GM19023 (cell line): ENCODE measurements at regions not wholly inside any gene's neighbourhood (a gene's known extent, or its start where the extent isn't known, plus 50 kb on each side); places are given as distances from the start of the nearest gene placed in this dataset.

Experiments
- ATAC-seq: cut with Tn5 transposase; IDR thresholded peaks from one replicate; pipeline ENCODE4 v1.9.1; 2021; ENCODE audit warnings: mild to moderate bottlenecking, moderate library complexity; ENCODE audit not compliant: unreplicated experiment

GRCh38 chr5:106172681-106173532 lies 1497.8 kb downstream of the EFNA5 start:
- no peak for ATAC-seq

DNA sequence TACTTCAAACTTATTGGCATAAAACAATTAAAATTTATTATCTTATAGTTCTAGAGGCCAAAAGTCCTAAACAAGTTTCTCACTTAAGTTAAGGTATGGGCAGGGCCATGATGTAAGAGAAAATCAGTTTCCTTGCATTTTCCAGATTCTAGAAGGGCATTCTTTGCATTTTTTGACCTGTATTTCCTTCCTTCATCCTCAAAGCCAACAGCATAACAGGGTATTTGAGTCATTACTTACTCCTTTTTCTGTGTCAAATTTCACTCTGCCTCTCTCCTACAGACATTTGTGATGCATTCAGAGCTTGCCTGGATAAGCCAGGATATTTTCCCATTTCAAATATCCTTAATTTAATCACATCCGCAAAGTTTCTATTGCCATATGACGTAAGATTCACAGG lies 1499.0 kb downstream of the EFNA5 start:
- no peak for ATAC-seq

- ATAC-seq, result no peak
Measured at GRCh38 chr5:106171132-106171531, 1499.6 kb downstream of the EFNA5 start.

- ATAC-seq, result no peak
Measured at GRCh38 chr5:106167766-106168165, 1503.0 kb downstream of the EFNA5 start.

DNA sequence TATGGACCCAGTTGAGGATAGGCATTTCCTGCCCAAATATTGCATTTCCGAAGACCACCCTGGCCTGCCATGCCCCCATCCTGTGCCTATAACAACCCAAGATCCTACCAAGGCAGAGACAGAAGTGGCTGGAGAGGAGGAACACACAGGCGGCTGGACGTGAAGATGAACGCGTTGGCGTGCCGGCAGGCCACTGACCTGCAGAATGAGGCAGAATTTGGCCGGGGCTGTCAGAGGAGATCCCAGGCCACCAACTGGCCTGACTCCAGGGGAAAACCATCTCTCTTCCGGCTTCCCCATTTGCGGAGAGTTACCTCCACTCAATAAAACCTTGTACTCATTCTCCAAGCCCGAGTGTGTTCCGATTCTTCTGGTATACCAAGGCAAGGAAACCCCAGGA lies 1507.5 kb downstream of the EFNA5 start:
- no peak for ATAC-seq

GRCh38 chr5:106159616-106160015 lies 1511.1 kb downstream of the EFNA5 start:
- no peak for ATAC-seq

GRCh38 chr5:106154280-106154716 lies 1516.4 kb downstream of the EFNA5 start:
- no peak for ATAC-seq

DNA sequence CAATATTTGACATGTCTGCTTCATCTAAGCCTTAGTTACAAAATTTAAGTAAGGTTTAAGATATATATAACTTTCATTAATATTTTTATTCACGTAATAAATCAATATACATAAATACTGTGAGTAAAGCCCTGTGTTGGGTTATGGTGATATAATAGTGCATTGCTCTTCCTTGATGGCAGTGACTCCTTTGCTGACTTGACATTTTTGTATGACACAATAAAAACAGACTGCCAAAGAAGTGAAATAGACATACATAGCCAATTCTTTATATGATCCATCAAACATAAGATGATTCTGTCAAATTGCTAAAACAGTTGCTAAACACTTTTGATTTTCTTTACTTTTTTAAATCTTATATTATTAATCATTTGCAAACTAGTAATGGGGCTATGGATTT lies 1518.2 kb downstream of the EFNA5 start:
- ATAC-seq, result no peak

- no peak for ATAC-seq
Measured at GRCh38 chr5:106142116-106142515, 1528.6 kb downstream of the EFNA5 start.

DNA sequence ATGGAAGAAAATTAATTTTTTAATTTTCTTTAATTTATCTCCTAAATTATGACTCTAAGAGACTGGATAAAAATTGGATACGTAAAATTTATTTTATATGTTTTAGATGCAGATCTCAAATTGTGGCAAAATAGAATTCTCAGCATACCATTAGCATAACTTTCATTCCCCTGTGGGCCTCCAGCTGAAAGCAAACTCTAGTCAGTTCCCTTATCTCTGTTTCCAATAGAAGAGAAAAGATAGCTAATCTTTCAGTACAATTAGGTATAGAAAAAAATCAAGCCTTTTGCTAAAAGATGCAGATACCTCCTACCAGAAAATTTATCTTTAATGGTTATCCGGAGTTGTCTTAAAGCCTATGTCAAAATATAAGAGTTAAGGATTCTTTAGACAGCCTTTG lies 1530.6 kb downstream of the EFNA5 start:
- ATAC-seq, result no peak

GRCh38 chr5:106136061-106136460 lies 1534.7 kb downstream of the EFNA5 start:
- ATAC-seq, result no peak

DNA sequence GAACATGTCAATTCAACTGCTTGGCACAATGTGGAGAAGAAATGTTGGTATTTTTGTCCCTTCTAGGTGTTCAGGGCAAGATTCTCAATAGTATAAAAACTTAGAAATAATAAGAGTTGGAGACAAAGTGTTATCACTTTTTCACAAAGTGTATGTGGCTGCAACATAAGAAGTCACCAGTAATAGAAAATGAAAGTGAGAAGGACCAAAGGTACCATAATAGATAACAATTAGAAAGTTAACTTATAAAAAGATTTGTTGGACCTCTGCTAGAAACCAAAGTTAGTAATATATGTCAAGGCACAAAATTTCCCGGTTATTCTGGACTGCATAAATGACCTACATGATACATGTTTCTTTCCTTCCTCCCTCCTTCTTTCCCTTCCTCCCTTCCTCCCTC lies 1535.3 kb downstream of the EFNA5 start:
- ATAC-seq, result no peak

GRCh38 chr5:106134549-106134948 lies 1536.2 kb downstream of the EFNA5 start:
- no peak for ATAC-seq

DNA sequence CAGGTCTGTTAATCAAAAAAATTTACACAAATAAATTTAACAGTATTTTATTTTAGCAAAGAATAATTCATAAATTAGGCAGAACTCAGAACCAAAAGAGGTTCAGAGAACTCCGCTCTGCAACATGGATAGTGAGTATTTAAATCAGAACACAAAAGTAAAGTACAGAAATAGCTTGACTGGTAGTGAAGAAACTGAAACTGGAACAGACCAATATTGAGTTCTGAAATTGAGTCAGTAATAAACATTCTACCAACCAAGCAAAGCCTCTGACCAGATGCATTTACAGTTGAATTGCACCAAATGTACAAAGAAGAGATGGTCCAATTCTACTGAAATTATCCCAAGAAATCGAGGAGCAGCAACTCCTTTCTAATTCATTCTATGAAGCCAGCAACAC lies 1542.8 kb downstream of the EFNA5 start:
- peak; percentile 83 for ATAC-seq

GRCh38 chr5:106127341-106127781 lies 1543.4 kb downstream of the EFNA5 start:
- ATAC-seq, result peak; percentile 53

DNA sequence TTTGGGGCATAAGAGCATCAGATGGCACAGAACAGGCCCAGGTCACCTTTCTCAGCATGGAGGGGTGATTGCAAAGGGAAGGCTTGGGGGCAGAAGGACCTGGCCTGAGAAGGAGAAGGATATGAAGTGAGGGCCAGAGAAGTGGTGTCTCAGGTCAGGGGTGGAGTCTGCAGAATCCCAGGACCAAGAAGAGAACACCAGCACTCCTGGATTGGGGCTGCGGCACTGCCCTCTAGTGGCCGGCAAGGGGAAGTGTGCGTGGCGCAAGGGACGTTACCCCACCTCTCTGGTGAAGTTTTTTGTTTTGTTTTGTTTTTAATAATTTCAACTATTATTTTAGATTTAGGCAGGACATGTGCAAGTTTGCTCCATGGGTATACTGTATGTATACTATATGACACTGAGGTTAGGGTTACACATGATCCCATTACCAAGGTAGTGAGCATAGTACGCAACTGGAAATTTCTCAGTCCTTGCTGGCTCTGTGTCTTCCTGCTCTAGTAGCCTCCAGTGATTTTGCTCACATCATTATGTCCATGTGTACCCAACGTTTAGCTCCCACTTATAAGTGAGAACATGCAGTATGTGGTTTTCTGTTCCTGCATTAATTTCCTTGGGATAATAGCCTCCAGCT lies 1548.6 kb downstream of the EFNA5 start:
- peak; percentile 80 for ATAC-seq

DNA sequence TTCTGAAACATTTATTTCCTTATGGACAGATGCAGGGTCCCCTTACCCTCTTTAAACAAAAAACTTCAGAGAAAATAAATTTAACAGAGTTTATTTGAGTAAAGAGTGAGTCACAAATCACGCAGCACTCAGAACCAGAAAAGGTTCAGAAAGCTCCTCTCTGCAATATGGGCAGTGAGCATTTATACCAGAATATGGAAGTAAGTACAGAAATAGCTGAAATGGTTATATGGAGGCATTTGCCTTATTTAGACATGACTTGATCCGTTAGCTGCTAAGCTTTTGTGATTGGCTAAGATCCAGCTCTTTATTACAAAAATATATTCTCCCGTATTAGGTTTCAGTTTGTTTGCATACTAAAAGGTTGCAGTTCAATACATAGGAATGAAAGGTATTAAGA lies 1554.1 kb downstream of the EFNA5 start:
- ATAC-seq, result no peak

DNA sequence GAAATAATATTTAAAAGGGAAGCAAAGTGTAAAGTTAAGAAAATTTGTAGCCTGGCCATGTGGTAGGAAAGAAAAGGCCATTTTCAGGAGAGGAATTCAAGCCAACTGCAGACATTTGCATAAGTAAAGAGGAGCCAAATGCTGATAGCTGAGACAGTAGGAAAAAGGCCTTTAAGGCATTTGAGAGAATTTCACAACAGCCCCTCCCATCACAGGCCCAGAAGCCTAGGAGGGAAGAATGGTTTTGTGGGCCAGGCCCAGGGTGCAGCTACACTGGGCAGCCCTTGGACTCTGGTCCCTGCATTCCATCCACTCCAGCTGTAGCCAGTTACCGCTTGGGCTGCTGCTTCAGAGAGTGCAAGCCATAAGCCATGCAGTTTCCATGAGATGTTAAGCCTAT lies 1556.8 kb downstream of the EFNA5 start:
- ATAC-seq, result no peak

GRCh38 chr5:106106384-106106783 lies 1564.4 kb downstream of the EFNA5 start:
- ATAC-seq, result no peak

- ATAC-seq, result no peak
Measured at GRCh38 chr5:106097340-106097739, 1573.4 kb downstream of the EFNA5 start.

GRCh38 chr5:106094839-106095238 lies 1575.9 kb downstream of the EFNA5 start:
- no peak for ATAC-seq

DNA sequence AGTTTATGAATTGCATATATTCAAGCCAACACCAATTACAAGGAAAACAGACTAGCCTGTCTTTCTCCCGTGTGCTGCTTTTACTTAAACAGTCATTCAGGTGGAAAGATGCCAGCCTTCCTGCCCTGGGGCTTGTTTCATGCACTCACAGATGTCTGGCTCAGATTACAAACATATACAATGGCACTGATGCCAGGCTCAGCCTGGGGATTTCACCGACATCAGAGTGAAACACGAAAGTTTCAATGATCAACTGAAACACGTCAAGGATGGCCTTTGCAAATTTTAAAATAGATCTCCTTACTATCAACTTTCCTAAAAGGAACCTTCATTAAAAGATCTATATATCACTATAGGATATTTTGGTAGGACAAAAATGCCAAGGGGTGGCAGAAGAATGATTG lies 1576.5 kb downstream of the EFNA5 start:
- no peak for ATAC-seq
